ENCODE measurements at regions not wholly inside any gene's neighbourhood (a gene's known extent, or its start where the extent isn't known, plus 50 kb on each side); places are given as distances from the start of the nearest gene placed in this dataset.

GRCh38 chrX:3257471-3257870 lies 89.0 kb downstream of the MXRA5 start:
- no peak overlapping the region for H2AK5ac ChIP-seq (ENCODE audit: low read length)
- H3K9me3 ChIP-seq (ENCODE audit: insufficient read depth, low read depth, low read length) = no peaks in the 10 kb centered on the region
- H3K27ac ChIP-seq (ENCODE audit: low read depth, low read length) = no peak overlapping the region
- no peak overlapping the region for H3K18ac ChIP-seq (ENCODE audit: low read length)
- no peaks in the 10 kb centered on the region for H3K36me3 ChIP-seq (ENCODE audit: control insufficient read depth in 1 of 2, insufficient read depth in 2 of 2, low read length in 2 of 2)
- no peak overlapping the region for H2BK5ac ChIP-seq (ENCODE audit: low read depth, low read length, poor library complexity)
- no peak overlapping the region for H3K4ac ChIP-seq (ENCODE audit: low read depth, low read length)
- no peaks in the 10 kb centered on the region for H3K4me1 ChIP-seq (ENCODE audit: control insufficient read depth in 1 of 2, insufficient read depth in 2 of 2, low read length in 2 of 2)
- H3K14ac ChIP-seq (ENCODE audit: low read length) = no peak overlapping the region
- no peak overlapping the region for H4K8ac ChIP-seq (ENCODE audit: low read depth, low read length)
- H2BK120ac ChIP-seq (ENCODE audit: insufficient read depth, low read length, poor library complexity) = no peak overlapping the region
- H3K79me2 ChIP-seq (ENCODE audit: control insufficient read depth, insufficient read depth, low read length, poor library complexity) = no peaks in the 10 kb centered on the region
- H3K79me1 ChIP-seq (ENCODE audit: low read length) = no peaks in the 10 kb centered on the region
- no peak overlapping the region for H3K9ac ChIP-seq (ENCODE audit: low read length)
- H3K23ac ChIP-seq (ENCODE audit: low read length) = no peak overlapping the region
- no peak overlapping the region for H2AFZ ChIP-seq (ENCODE audit: insufficient read depth, low read length, poor library complexity)
- no peak overlapping the region for H3K4me2 ChIP-seq (ENCODE audit: low read length)
- H3K4me3 ChIP-seq (ENCODE audit: low read depth, low read length) = no peak overlapping the region
- no peak for DNase-seq
- no peak overlapping the region for H2BK12ac ChIP-seq (ENCODE audit: low read length)
- no CpG with 5 or more reads among the region's 3 CpGs for WGBS (ENCODE audit: extremely low coverage, insufficient coverage, insufficient read length)
- H4K12ac ChIP-seq (ENCODE audit: low read depth, low read length) = no peak overlapping the region
- no peaks in the 10 kb centered on the region for H3K27me3 ChIP-seq (ENCODE audit: insufficient read depth, low read length)
- no peak overlapping the region for H4K91ac ChIP-seq (ENCODE audit: low read depth, low read length)

GRCh38 chrX:3256868-3257267 lies 89.6 kb downstream of the MXRA5 start:
- Histone ChIP-seq H2BK120ac (ENCODE audit: insufficient read depth, low read length, poor library complexity) (no peak overlapping the region), H2BK12ac (ENCODE audit: low read length) (no peak overlapping the region), H3K9me3 (ENCODE audit: insufficient read depth, low read depth, low read length) (no peaks in the 10 kb centered on the region), H3K4me1 (ENCODE audit: control insufficient read depth in 1 of 2, insufficient read depth in 2 of 2, low read length in 2 of 2) (no peaks in the 10 kb centered on the region), H2BK5ac (ENCODE audit: low read depth, low read length, poor library complexity) (no peak overlapping the region), H4K8ac (ENCODE audit: low read depth, low read length) (no peak overlapping the region), H3K9ac (ENCODE audit: low read length) (no peak overlapping the region), H3K79me1 (ENCODE audit: low read length) (no peaks in the 10 kb centered on the region), H2AK5ac (ENCODE audit: low read length) (no peak overlapping the region), H3K4me3 (ENCODE audit: low read depth, low read length) (no peak overlapping the region), H3K79me2 (ENCODE audit: control insufficient read depth, insufficient read depth, low read length, poor library complexity) (no peaks in the 10 kb centered on the region), H4K12ac (ENCODE audit: low read depth, low read length) (no peak overlapping the region), H3K14ac (ENCODE audit: low read length) (no peak overlapping the region), H3K18ac (ENCODE audit: low read length) (no peak overlapping the region), H2AFZ (ENCODE audit: insufficient read depth, low read length, poor library complexity) (no peak overlapping the region), H3K23ac (ENCODE audit: low read length) (no peak overlapping the region), H3K27me3 (ENCODE audit: insufficient read depth, low read length) (no peaks in the 10 kb centered on the region), H3K4ac (ENCODE audit: low read depth, low read length) (no peak overlapping the region), H3K27ac (ENCODE audit: low read depth, low read length) (no peak overlapping the region), H4K91ac (ENCODE audit: low read depth, low read length) (no peak overlapping the region), H3K36me3 (ENCODE audit: control insufficient read depth in 1 of 2, insufficient read depth in 2 of 2, low read length in 2 of 2) (no peaks in the 10 kb centered on the region), H3K4me2 (ENCODE audit: low read length) (no peak overlapping the region)
- WGBS (ENCODE audit: extremely low coverage, insufficient coverage, insufficient read length) = no CpG with 5 or more reads among the region's 3 CpGs
- DNase-seq = no peak

GRCh38 chrX:3252744-3253143 lies 93.7 kb downstream of the MXRA5 start:
- Histone ChIP-seq H3K79me2 (ENCODE audit: control insufficient read depth, insufficient read depth, low read length, poor library complexity) (no peaks in the 10 kb centered on the region), H2BK5ac (ENCODE audit: low read depth, low read length, poor library complexity) (no peak overlapping the region), H3K18ac (ENCODE audit: low read length) (no peak overlapping the region), H3K23ac (ENCODE audit: low read length) (no peak overlapping the region), H2BK12ac (ENCODE audit: low read length) (no peak overlapping the region), H3K4me3 (ENCODE audit: low read depth, low read length) (no peak overlapping the region), H3K9me3 (ENCODE audit: insufficient read depth, low read depth, low read length) (no peaks in the 10 kb centered on the region), H3K27me3 (ENCODE audit: insufficient read depth, low read length) (no peaks in the 10 kb centered on the region), H3K4me2 (ENCODE audit: low read length) (no peak overlapping the region), H4K8ac (ENCODE audit: low read depth, low read length) (no peak overlapping the region), H3K14ac (ENCODE audit: low read length) (no peak overlapping the region), H3K79me1 (ENCODE audit: low read length) (no peaks in the 10 kb centered on the region), H2AK5ac (ENCODE audit: low read length) (no peak overlapping the region), H3K36me3 (ENCODE audit: control insufficient read depth in 1 of 2, insufficient read depth in 2 of 2, low read length in 2 of 2) (no peaks in the 10 kb centered on the region), H3K9ac (ENCODE audit: low read length) (no peak overlapping the region), H2BK120ac (ENCODE audit: insufficient read depth, low read length, poor library complexity) (no peak overlapping the region), H3K4me1 (ENCODE audit: control insufficient read depth in 1 of 2, insufficient read depth in 2 of 2, low read length in 2 of 2) (no peaks in the 10 kb centered on the region), H2AFZ (ENCODE audit: insufficient read depth, low read length, poor library complexity) (no peak overlapping the region), H3K4ac (ENCODE audit: low read depth, low read length) (no peak overlapping the region), H4K12ac (ENCODE audit: low read depth, low read length) (no peak overlapping the region), H4K91ac (ENCODE audit: low read depth, low read length) (no peak overlapping the region), H3K27ac (ENCODE audit: low read depth, low read length) (no peak overlapping the region)
- DNase-seq = peak in 1 of 2 donors; percentile 2
- WGBS (ENCODE audit: extremely low coverage, insufficient coverage, insufficient read length) = no CpG with 5 or more reads among the region's 3 CpGs

GRCh38 chrX:3250966-3251365 lies 95.5 kb downstream of the MXRA5 start:
- Histone ChIP-seq H4K91ac (ENCODE audit: low read depth, low read length) (no peak overlapping the region), H3K27me3 (ENCODE audit: insufficient read depth, low read length) (no peaks in the 10 kb centered on the region), H3K4me1 (ENCODE audit: control insufficient read depth in 1 of 2, insufficient read depth in 2 of 2, low read length in 2 of 2) (no peaks in the 10 kb centered on the region), H2AK5ac (ENCODE audit: low read length) (no peak overlapping the region), H3K9ac (ENCODE audit: low read length) (no peak overlapping the region), H3K4me2 (ENCODE audit: low read length) (no peak overlapping the region), H3K4ac (ENCODE audit: low read depth, low read length) (no peak overlapping the region), H3K36me3 (ENCODE audit: control insufficient read depth in 1 of 2, insufficient read depth in 2 of 2, low read length in 2 of 2) (no peaks in the 10 kb centered on the region), H2BK12ac (ENCODE audit: low read length) (no peak overlapping the region), H2BK5ac (ENCODE audit: low read depth, low read length, poor library complexity) (no peak overlapping the region), H3K27ac (ENCODE audit: low read depth, low read length) (no peak overlapping the region), H2BK120ac (ENCODE audit: insufficient read depth, low read length, poor library complexity) (no peak overlapping the region), H3K23ac (ENCODE audit: low read length) (no peak overlapping the region), H2AFZ (ENCODE audit: insufficient read depth, low read length, poor library complexity) (no peak overlapping the region), H3K14ac (ENCODE audit: low read length) (no peak overlapping the region), H3K9me3 (ENCODE audit: insufficient read depth, low read depth, low read length) (no peaks in the 10 kb centered on the region), H3K18ac (ENCODE audit: low read length) (no peak overlapping the region), H3K79me1 (ENCODE audit: low read length) (no peaks in the 10 kb centered on the region), H3K4me3 (ENCODE audit: low read depth, low read length) (no peak overlapping the region), H4K8ac (ENCODE audit: low read depth, low read length) (no peak overlapping the region), H4K12ac (ENCODE audit: low read depth, low read length) (no peak overlapping the region), H3K79me2 (ENCODE audit: control insufficient read depth, insufficient read depth, low read length, poor library complexity) (no peaks in the 10 kb centered on the region)
- DNase-seq = no peak
- no CpG with 5 or more reads among the region's 2 CpGs for WGBS (ENCODE audit: extremely low coverage, insufficient coverage, insufficient read length)

All from trophoblast cell (in vitro differentiated cells and primary cell).